Stimulated activated CD8-positive, alpha-beta memory T cell treated with anti-CD3 and anti-CD28 coated beads, Interleukin-4, amount 100 ng/mL, for 1 hour (primary cell): ENCODE measurements at regions not wholly inside any gene's neighbourhood (a gene's known extent, or its start where the extent isn't known, plus 50 kb on each side); places are given as distances from the start of the nearest gene placed in this dataset.
"Not testable (repeated sequence)": the region's sequence is repeated elsewhere in the genome, so short reads cannot be mapped to it uniquely, and the experiment has no call there.

Source experiments
- DNase-seq, 2 donors: peaks; one replicate each; pipeline ENCODE4 v3.0.0-alpha.2; 2020; ENCODE audit warnings: low read depth in 2 of 2, low spot score in 1 of 2

- no peak for DNase-seq
Observed at GRCh38 chr16:66247516-66248481, 118.7 kb upstream of the CDH5 start.

GRCh38 chr16:66245868-66246267, 120.6 kb upstream of the CDH5 start:
- no peak for DNase-seq

DNA sequence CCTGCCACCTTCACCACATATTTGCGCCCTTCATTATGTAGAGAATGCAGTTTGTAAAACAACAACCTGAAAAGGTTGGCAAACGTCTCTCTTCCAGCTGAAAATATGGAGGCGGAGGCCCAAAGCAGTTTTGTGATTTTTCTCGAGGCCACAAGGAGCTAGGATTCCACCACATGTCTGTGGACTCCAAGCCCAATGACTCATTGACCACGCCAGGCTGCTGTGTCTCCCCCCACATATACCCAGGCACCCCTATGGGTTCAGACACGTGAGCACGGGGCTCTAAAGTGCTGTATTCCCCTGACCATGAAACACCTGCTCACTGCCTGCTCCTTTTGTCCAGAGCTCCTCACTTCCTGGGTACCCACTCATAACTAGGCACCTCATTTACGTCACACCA, 121.4 kb upstream of the CDH5 start:
- DNase-seq = no peak

DNA sequence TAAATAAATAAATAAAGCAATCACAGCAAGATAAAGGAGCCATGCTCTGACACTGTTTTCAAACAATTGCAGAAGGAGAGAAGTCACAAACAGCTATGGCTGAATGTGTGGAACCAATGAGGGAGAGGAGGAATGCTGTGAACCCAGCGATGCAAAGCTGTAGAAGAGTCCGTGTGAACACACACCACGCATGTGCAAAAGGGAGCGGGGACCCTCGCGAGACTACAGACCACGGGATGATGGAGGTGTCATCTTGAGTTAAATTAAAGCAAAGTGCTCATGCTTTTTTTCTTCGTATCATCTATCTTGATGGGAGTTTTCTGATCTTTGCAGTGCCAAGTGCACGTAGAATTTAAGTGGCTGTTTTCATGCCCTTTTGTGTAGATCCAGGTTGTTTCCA, 123.8 kb upstream of the CDH5 start:
- DNase-seq = no peak

DNA sequence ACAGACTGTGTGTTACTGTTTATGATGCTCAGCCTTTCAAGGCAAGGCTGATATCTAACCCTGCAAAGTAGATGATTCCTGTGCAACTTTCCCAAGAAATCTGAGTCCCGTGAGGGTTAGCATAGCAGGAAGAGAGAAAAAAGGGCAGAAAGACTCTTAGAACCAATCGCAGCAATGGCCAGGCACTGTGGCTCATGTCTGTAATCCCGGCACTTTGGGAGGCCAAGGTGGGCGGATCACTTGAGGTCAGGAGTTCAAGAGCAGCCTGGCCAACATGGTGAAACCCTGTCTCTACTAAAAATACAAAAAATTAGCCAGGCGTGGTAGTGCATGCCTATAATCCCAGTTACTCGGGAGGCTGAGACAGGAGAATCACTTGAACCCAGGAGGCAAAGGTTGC, 124.3 kb upstream of the CDH5 start:
- DNase-seq = not testable (repeated sequence)

GRCh38 chr16:66240631-66241395, 125.7 kb upstream of the CDH5 start:
- no peak for DNase-seq

DNA sequence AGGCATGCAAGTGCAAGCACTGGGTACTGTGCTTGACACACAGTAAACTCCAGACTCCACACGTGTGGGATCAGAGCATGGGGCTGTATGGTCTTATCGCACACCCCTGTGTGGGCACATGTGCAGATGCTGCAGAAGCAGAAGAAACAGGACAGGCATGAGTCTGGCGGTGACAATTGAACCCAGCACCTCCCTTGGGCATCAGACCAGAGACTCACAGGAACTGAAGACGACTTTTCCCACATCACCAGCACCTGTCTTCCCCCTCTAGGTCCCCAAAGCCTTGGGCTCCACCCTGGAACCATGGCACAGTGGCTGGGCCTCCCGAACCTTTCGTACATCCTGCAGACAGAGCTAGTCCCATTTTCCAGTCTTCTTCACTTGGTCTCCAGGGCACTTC, 126.4 kb upstream of the CDH5 start:
- no peak for DNase-seq

- no peak for DNase-seq
Observed at GRCh38 chr16:66238696-66239095, 127.8 kb upstream of the CDH5 start.

DNA sequence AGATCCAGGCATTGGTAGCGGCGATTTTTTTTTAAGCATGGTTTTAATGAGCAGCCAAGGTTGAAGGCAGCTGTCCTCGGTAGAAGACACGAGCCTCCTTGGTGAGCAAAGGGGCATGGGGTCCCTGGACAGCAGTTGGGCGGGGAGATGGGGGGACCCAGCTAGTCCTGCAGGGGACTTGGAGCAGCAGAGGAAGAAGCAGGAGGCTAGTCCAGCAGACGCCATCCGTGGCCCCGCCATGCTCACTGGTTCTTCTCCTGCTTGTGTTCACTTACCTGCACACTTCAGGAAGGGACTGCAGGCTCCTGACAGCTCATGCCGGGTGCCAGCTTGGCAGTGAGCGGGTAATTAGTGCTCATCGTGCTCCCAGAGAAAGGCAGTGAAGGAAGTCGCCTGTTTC, 130.2 kb upstream of the CDH5 start:
- no peak for DNase-seq

- no peak for DNase-seq
Observed at GRCh38 chr16:66231452-66232160, 134.9 kb upstream of the CDH5 start.

DNA sequence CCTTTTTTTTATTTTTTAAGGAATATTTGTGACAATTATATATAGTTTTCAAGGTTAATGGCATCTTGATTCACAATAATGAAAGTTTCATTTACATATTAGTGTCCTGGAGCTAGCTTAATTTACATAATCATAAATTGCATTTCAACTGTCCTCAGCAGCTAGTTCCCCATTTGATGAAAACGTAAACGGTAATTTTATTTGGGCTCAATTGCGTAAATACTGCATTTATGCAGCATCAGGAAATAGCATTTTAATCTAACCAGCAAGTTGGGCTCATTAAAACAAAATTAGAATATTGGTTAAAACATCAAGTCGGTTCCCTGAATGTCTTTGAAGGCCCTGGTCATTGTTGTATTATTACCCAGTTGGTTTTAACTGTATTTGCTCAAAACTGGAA, 136.8 kb upstream of the CDH5 start:
- no peak for DNase-seq

GRCh38 chr16:66228792-66229191, 137.7 kb upstream of the CDH5 start:
- no peak for DNase-seq

DNA sequence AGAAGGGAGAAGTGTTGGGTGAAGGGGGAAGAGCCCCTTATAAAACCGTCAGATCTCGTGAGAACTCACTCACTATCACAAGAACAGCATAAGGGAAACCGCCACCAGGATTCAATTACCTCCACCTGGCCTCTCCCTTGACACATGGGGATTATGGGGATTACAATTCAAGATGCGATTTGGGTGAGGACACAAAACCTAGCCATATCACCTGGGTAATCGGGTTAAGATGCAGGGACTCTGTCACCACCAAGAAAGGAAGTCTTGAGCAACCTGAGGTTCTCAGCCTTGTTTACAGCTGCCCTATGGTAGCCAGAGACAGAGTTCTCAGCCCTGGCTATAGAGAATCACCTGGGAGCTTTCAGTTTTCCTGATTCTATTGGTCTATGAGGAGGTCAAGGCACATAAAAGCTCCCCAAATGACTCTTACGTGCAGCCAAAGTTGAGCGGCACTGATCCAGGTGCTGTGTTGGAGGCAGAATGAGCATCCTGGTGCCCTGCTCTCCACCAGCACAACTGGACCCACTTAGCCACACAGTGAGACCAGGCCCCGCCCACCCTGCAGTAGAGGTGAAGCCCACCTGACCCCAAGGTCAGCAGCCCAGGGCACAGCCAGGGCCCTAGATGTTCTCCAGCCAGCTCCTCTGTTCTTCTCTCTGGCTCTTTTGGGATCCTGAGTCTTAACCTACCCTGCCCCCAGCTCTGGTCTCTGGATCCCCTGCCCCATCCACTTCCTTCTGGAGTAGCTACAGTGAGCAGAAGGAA, 138.5 kb upstream of the CDH5 start:
- no peak for DNase-seq

- DNase-seq = no peak
Observed at GRCh38 chr16:66226762-66227161, 139.7 kb upstream of the CDH5 start.

GRCh38 chr16:66225696-66226095, 140.8 kb upstream of the CDH5 start:
- DNase-seq = no peak

DNA sequence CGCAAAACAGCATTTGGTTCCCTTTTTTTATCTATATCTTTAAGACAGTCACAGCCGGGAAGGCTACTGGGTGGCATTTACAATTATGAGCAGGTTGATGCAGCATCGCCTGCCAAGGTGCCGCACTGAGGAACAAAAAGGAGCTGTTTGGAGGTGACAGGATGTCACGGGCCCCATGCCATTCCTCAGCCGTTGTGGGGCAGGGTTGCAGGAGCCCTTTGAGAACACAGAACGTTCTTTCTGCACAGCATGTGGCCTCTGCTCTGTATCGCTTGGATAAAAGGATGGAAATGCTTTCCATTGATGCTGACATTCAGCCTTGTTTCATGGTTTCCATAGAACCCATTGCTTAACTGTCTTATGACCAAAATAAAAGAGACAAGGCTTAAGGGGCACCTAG, 141.9 kb upstream of the CDH5 start:
- DNase-seq = no peak

- no peak for DNase-seq
Observed at GRCh38 chr16:66224186-66224585, 142.3 kb upstream of the CDH5 start.

DNA sequence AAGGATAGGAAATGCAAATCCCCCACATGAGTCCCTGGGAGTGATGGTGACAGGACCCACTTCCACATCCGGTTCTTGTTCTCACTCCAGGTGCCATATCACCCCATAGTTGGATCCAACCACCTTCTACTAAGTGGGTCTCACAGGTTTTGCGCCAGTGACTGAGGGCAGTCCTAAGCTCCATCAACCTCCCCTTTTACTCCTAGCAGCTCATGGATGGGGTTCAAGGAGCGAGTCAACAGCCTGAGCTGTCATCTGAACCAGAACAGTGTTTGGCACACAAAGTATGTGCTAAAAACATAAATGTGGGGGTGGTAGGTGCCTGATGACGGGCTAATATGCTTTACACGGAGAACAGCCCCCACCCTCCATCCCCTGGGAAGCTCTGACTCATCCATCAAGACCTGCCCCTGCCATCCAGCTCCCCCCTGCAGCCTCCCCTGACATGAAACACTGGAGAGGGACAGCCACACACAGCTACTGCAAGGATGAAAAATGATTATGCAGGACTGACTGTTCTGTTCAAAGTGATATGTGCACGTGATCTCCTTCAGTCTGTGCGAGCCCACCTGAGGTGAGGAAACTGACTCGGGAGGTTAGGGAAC, 143.2 kb upstream of the CDH5 start:
- DNase-seq = no peak

DNA sequence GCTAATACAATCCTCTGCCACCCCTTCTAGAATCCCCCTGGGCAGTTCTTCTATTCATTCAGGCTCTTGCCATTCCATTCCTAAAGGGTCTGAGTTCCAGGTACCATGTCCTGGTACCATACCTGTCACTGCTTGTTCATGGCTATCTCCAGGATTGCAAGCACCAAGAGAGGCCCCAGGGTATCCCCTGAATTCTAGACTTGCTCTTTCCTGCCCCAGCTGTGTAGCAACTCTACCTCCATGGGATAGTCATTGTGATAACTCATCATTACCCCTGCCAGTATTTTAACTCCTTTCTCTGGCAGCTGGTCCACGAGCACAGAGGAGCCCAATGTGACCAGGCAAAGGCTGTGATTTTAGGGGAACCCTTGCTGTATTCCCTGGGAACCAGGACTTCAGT, 143.7 kb upstream of the CDH5 start:
- DNase-seq = no peak

GRCh38 chr16:66220702-66221101, 145.8 kb upstream of the CDH5 start:
- no peak for DNase-seq

DNA sequence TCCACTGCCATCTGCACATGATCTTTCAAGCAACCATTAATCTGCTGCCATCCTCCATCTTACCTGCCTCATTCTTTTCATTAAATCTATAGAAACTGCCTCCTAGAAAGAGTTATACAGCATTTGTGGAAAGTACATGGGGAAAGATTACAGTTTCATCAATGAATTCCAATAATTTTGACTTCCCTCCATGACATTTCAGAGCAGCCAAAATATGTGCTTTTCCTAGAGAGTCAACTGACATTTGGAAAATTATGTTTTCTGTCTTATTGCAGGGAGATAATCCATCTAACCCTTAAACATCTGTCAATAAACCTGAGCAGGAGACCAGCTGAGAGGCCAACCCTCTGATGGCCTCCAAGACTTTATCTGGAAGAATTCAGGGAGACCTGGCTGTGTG, 147.0 kb upstream of the CDH5 start:
- no peak for DNase-seq
